ENCODE measurements at regions not wholly inside any gene's neighbourhood (a gene's known extent, or its start where the extent isn't known, plus 50 kb on each side); places are given as distances from the start of the nearest gene placed in this dataset.

- TF ChIP-seq GATA2 (IDR thresholded peaks at IDR 0.05; ENCODE audit: low read depth, low read length) (no peak), GATA3 (IDR thresholded peaks at IDR 0.05; ENCODE audit: low read depth, low read length) (no peak)
Measured at GRCh38 chr10:120755771-120756170, 95.4 kb upstream of the WDR11 start.

All from SH-SY5Y (cell line).